GM19467 (cell line): ENCODE measurements at regions not wholly inside any gene's neighbourhood (a gene's known extent, or its start where the extent isn't known, plus 50 kb on each side); places are given as distances from the start of the nearest gene placed in this dataset.
"Not testable (repeated sequence)": the region's sequence is repeated elsewhere in the genome, so short reads cannot be mapped to it uniquely, and the experiment has no call there.

ENCODE experiments used
- ATAC-seq: cut with Tn5 transposase; IDR thresholded peaks from one replicate; pipeline ENCODE4 v1.9.1; 2021; ENCODE audit warnings: mild to moderate bottlenecking, moderate library complexity; ENCODE audit not compliant: unreplicated experiment

GRCh38 chr4:10281996-10282395 is 165.4 kb upstream of the WDR1 start:
- ATAC-seq = no peak

DNA sequence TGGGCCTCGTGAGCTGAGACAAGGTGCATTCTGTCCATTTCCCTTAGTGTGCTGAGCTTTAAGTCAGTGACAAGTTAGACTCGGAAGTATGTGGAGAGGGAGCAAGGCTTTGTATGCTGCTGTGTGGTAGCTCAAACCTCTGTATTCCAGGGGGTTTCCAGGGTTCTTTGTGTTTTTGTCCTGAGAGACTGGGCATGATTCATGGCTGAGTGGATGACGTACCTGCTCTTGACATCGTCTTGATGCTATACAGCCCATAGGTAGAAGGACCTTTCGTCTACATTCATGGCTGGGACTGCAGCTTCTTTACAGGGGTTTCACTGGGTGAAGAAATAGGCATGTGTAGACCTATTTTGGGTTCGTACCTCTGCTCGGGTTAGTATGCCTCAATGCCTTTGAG is 162.7 kb upstream of the WDR1 start:
- ATAC-seq = no peak

GRCh38 chr4:10278071-10278470 is 161.5 kb upstream of the WDR1 start:
- ATAC-seq = no peak

- no peak for ATAC-seq
Observed at GRCh38 chr4:10276152-10276551, 159.6 kb upstream of the WDR1 start.

- ATAC-seq = no peak
Observed at GRCh38 chr4:10275696-10276095, 159.1 kb upstream of the WDR1 start.

GRCh38 chr4:10273030-10273429 is 156.4 kb upstream of the WDR1 start:
- no peak for ATAC-seq

DNA sequence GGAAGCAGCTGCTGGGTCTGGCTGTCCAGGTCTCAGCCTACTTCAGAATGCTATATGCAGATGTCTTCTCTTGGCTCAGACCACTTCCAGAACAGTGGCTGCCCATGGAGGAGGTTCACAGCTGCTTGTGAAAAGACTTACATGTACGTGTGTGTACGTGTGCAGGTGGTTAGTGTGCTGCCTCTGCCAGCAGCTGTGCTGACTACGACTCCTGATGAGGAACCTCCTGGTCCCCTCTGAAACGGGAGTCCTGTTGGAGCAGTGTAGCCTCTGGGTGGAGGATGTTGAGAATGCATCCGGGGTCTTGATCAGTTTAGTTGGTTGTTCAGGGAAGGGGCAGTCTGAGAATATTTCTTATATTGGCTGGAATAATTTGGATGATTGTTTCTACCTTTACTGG is 155.9 kb upstream of the WDR1 start:
- ATAC-seq = no peak

DNA sequence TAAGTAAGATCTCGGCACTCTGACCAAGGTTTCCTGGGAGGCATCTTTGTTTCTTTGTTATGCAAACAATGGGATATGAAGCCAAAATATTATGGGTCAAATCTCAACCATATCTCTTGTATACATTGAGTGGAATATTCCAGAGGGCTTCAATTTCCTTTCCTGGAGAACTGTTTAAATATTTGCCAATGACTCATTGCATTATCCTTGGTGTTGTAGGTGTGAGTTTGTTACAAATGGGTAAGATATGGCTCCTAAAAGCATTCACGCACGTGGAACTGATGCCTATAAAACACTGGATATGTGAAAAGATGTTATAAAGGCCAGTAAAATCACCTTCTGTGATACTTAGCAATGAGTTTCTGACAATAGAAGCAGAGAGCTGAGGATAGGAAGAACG is 150.5 kb upstream of the WDR1 start:
- ATAC-seq = no peak

GRCh38 chr4:10260777-10261176 is 144.2 kb upstream of the WDR1 start:
- no peak for ATAC-seq

DNA sequence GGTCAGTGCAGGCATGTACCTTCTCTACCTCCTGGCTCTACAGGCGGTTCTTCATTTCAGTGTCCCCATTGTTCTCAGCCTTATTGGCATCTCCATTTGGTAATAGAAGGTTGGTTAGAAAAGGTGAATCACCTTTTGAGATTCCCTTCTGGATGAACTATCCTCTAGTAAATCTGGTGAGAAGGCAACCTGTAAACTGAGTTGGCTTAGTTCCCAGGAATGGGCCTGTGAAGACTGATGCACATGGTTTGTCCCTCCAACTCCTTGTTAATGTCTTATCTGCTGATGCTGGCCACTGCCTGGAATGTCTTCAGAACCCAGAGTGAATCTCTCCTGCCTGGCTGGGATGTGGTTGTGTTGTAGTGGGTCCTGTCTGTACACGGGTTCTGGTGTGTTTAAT is 143.4 kb upstream of the WDR1 start:
- no peak for ATAC-seq

DNA sequence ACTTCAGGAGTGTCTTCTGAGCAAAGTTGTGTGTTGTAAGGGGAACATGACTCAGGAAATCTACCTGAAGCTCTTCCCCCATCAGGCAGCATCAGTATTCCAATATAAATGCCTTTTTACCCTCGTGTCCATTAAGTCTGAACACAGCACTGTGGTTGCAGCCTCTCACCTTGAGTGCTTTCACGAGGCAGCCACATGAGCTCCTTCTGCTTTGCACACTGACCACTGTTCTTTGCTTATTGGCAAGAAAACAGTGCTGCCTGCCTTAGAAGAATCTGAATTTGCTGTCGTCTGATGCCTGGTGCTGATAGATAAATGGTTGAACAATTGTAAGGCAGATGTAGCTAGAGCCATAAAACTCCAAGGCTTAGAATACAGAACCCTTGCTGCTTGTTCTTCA is 139.6 kb upstream of the WDR1 start:
- ATAC-seq = no peak

GRCh38 chr4:10253765-10254164 is 137.2 kb upstream of the WDR1 start:
- ATAC-seq = no peak

DNA sequence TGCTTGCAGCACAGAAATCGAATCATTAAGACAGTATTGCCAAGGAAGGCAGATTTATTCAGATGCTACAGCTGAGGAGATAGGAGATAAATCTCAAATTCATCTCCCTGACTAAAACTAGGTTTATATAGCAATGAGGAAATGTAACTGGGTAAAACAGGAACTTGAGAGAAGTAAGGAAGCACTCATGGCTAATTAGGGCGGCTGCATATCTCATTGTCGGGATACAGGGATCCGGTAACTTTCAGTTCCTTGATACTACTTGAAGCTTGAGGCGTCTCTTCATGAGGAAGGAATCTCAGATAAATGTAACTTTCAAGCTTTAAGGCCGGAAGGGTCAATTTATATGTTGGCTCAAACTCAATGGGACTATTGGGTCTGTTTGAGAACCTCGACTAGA is 129.2 kb upstream of the WDR1 start:
- no peak for ATAC-seq

- no peak for ATAC-seq
Observed at GRCh38 chr4:10243856-10244255, 127.3 kb upstream of the WDR1 start.

GRCh38 chr4:10240691-10241090 is 124.1 kb upstream of the WDR1 start:
- ATAC-seq = no peak

GRCh38 chr4:10239982-10240654 is 123.5 kb upstream of the WDR1 start:
- ATAC-seq = no peak

DNA sequence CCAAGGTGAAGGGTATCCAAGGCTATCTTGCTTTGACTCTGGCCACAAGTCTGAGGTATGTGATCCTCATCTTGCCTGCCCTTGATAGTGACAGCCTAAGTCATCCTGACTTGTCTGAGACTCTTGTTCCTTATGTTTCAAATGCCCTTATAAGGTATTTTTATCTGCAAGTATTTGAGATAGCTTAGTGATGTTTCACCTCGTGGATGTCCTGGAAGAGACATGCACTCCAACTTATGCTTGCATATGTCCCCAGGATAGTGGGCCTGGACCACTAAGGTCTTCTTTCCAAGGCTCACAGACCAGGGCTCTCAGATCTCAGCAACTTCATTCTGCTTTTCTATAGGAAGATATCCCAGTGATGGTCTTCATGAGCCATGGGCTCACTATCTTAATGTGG is 120.5 kb upstream of the WDR1 start:
- ATAC-seq = no peak

- ATAC-seq = no peak
Observed at GRCh38 chr4:10232114-10232513, 115.5 kb upstream of the WDR1 start.

DNA sequence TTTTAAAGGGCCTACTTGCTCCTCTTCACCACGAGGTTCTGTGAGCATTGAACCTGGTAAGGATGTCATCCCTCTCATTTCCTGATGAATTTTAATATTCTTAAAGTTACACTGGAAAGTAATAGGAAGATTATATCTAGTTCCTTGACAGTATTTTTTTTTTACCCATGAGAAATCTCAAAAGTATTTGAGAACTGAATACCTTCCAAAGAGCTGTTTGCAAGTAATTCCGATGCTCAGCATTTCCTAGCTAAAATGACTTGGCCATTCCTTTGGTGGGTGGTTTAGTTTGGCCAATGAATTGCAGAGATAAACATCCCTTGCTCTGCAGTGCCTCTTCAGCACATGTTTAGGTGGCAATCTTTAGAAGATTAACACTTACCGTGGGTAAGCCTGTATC is 110.2 kb upstream of the WDR1 start:
- no peak for ATAC-seq

DNA sequence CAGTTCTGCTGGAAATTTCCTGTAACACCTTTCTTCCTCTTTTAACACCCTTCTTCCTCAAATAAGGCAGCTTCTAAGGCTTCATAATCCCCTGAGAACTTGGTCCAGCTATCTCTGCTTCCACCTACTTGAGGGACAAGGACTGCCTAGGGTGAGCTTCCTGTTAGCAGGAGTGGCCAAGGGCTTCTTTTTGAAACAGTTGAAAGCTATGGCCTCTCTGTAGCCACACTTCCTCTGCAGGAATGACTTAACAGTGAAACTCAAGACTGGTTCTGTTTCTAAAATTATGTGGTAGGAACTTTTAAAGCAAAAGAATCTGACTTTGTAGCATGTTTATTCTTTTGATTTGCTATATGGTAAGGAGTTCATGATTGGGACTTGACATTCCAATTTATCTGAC is 108.5 kb upstream of the WDR1 start:
- ATAC-seq = no peak

- ATAC-seq = no peak
Observed at GRCh38 chr4:10223782-10224181, 107.2 kb upstream of the WDR1 start.

DNA sequence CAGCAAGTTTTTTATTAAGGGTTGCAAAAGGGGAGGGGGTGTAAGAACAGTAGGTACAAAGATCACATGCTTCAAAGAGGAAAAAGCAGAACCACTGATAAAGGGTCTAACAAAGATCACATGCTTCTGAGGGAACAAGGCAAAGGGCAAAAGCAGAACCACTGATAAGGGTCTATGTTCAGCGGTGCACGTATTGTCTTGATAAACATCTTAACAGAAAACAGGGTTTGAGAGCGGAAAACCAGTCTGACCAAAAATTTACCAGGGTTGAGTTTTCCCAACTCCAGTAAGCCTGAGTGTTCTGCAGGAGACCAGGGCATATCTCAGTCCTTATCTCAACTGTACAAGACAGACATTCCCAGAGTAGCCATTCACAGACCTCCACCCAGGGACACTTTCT is 96.9 kb upstream of the WDR1 start:
- not testable (repeated sequence) for ATAC-seq

DNA sequence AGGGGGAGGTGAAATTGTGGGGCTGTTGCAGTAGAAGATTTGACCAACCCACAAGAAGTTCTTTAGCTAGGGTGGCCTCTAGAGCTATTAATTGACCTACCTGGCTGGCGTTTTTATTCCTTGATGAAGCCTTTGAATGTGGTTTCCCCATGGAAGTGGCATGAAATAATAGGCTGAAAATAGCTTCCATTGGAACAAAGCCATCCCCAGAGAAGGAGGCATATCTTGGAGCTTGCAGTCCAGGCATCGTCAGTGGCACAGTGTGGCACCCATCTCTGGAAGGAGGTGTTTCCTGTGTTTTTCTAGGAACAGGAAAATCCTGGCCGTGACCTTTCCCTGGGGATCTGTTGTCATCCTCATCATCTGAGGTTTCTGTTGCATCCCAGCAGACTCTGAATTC is 96.3 kb upstream of the WDR1 start:
- no peak for ATAC-seq
